ENCODE measurements at regions not wholly inside any gene's neighbourhood (a gene's known extent, or its start where the extent isn't known, plus 50 kb on each side); places are given as distances from the start of the nearest gene placed in this dataset.

- no peak for TF ChIP-seq CTCF (IDR thresholded peaks at IDR 0.05; ENCODE audit: low read depth, low read length, missing control alignments)
- H3K4me3 ChIP-seq (replicated peaks; ENCODE audit: low read depth, low read length): no peak overlapping the region
- no peak for DNase-seq (ENCODE audit: extremely low read depth, low read depth)
Observed at GRCh38 chr5:105563842-105564241, 2001.3 kb upstream of the NUDT12 start.

- H3K4me3 ChIP-seq (replicated peaks; ENCODE audit: low read depth, low read length): no peak overlapping the region
- TF ChIP-seq CTCF (IDR thresholded peaks at IDR 0.05; ENCODE audit: low read depth, low read length, missing control alignments): no peak
- DNase-seq (ENCODE audit: extremely low read depth, low read depth): no peak
Observed at GRCh38 chr5:105554568-105555169, 1992.1 kb upstream of the NUDT12 start.

GRCh38 chr5:105544300-105544699 lies 1981.7 kb upstream of the NUDT12 start:
- DNase-seq (ENCODE audit: extremely low read depth, low read depth): no peak
- no peak overlapping the region for H3K4me3 ChIP-seq (replicated peaks; ENCODE audit: low read depth, low read length)
- no peak for TF ChIP-seq CTCF (IDR thresholded peaks at IDR 0.05; ENCODE audit: low read depth, low read length, missing control alignments)

GRCh38 chr5:105536675-105537074 lies 1974.1 kb upstream of the NUDT12 start:
- no peak for TF ChIP-seq CTCF (IDR thresholded peaks at IDR 0.05; ENCODE audit: low read depth, low read length, missing control alignments)
- DNase-seq (ENCODE audit: extremely low read depth, low read depth): no peak
- H3K4me3 ChIP-seq (replicated peaks; ENCODE audit: low read depth, low read length): no peak overlapping the region

GRCh38 chr5:105530716-105531261 lies 1968.2 kb upstream of the NUDT12 start:
- TF ChIP-seq CTCF (IDR thresholded peaks at IDR 0.05; ENCODE audit: low read depth, low read length, missing control alignments): no peak
- no peak overlapping the region for H3K4me3 ChIP-seq (replicated peaks; ENCODE audit: low read depth, low read length)
- no peak for DNase-seq (ENCODE audit: extremely low read depth, low read depth)

- no peak for TF ChIP-seq CTCF (IDR thresholded peaks at IDR 0.05; ENCODE audit: low read depth, low read length, missing control alignments)
- H3K4me3 ChIP-seq (replicated peaks; ENCODE audit: low read depth, low read length): no peak overlapping the region
- no peak for DNase-seq (ENCODE audit: extremely low read depth, low read depth)
Observed at GRCh38 chr5:105529851-105530250, 1967.3 kb upstream of the NUDT12 start.

GRCh38 chr5:105508519-105508918 lies 1945.9 kb upstream of the NUDT12 start:
- TF ChIP-seq CTCF (IDR thresholded peaks at IDR 0.05; ENCODE audit: low read depth, low read length, missing control alignments): no peak
- DNase-seq (ENCODE audit: extremely low read depth, low read depth): no peak
- no peak overlapping the region for H3K4me3 ChIP-seq (replicated peaks; ENCODE audit: low read depth, low read length)

All from HFF-Myc (cell line).